Ovary (tissue), 7 donors: ENCODE measurements at regions not wholly inside any gene's neighbourhood (a gene's known extent, or its start where the extent isn't known, plus 50 kb on each side); places are given as distances from the start of the nearest gene placed in this dataset.

Source experiments
- DNase-seq, 5 donors: peaks; one replicate each; pipeline ENCODE4 v3.0.0-alpha.2; 2019 to 2020
- H3K27ac ChIP-seq, 2 donors: fragments of 200-600 bp; one replicate each; pipeline versions ENCODE4 v1.5.1 to v1.8.0; 2019 to 2022
- H3K27me3 ChIP-seq: fragments of 200-600 bp; one replicate; pipeline ENCODE4 v1.8.0; 2022
- H3K36me3 ChIP-seq: fragments of 200-600 bp; sonication (generic); one replicate; pipeline ENCODE4 v1.5.1; 2019
- H3K4me1 ChIP-seq: one replicate; pipeline ENCODE4 v1.8.1; 2013; ENCODE audit warnings: mild to moderate bottlenecking, moderate library complexity; ENCODE audit not compliant: insufficient read depth
- H3K4me3 ChIP-seq: fragments of 200-600 bp; sonication (generic); one replicate; pipeline ENCODE4 v1.5.1; 2017
- H3K9me3 ChIP-seq, 2 donors: fragments of 200-600 bp in 1 of 2; sonication (generic) in 1 of 2; one replicate each; pipeline versions ENCODE4 v1.5.1 to v1.8.1; 2013 to 2019; ENCODE audit warnings: mild to moderate bottlenecking in 1 of 2, moderate library complexity in 1 of 2
- CTCF ChIP-seq, 3 donors: fragments of 450-650 bp in 2 of 3; fragments of 200-600 bp in 1 of 3; IDR thresholded peaks; one replicate each; pipeline versions ENCODE4 v1.5.1 to v1.8.0; 2016 to 2022; ENCODE audit warnings: antibody characterized with exemption in 3 of 3, mild to moderate bottlenecking in 1 of 3
- EP300 ChIP-seq: sonication (generic); formaldehyde crosslinking; IDR thresholded peaks from one replicate; pipeline ENCODE4 v1.6.1; 2017; ENCODE audit warnings: antibody characterized with exemption
- POLR2A ChIP-seq: fragments of 450-650 bp; IDR thresholded peaks from one replicate; pipeline ENCODE4 v1.6.1; 2017; ENCODE audit warnings: antibody characterized with exemption, mild to moderate bottlenecking, moderate library complexity
- WGBS, 3 donors: extraction: QIAGEN DNeasy Blood & Tissue Kit in 1 of 3; methylation state at CpG; one replicate each; pipeline versions ENCODE4 v1.1.5 to v1.1.7; 2013 to 2017; 5-methylcytosine and 5-hydroxymethylcytosine counted together
- intact Hi-C, 4 donors: fragments of 100-400 bp; cut with DNase I; formaldehyde crosslinking; loops; one replicate each; pipeline versions ENCODE4 v1.11.0 to v1.15.1; 2022 to 2023
- donor health status: DM: no; HTN: no; CAD: no; lungs with moderate emphysema.
- donor health status: DM: no; HTN: no; CAD: no.
- donor health status: Bipolar disorder and iron deficiency.
- donor health status: DM: no; HTN: no; CAD: no.
- donor health status: DM: yes; HTN: yes; CAD: no.

GRCh38 chr3:153350420-153350819, 188.4 kb downstream of the RAP2B start:
- no peaks in the 10 kb centered on the region for H3K36me3 ChIP-seq
- no peaks in the 10 kb centered on the region for H3K4me1 ChIP-seq
- 52 to 75% (median 71%) methylated on average over 2 of the region's 2 CpGs for WGBS, 3 donors
- H3K27me3 ChIP-seq = no peaks in the 10 kb centered on the region
- no peak for DNase-seq
- H3K27ac ChIP-seq = no peak overlapping the region
- no peaks in the 10 kb centered on the region for H3K9me3 ChIP-seq
- intact Hi-C loops = no loop called here
- H3K4me3 ChIP-seq = no peak overlapping the region
- no peak for TF ChIP-seq EP300
- TF ChIP-seq POLR2A = no peak
- no peak for TF ChIP-seq CTCF (IDR thresholded peaks at IDR 0.05)

- WGBS, 3 donors = 61 to 83% (median 68%) methylated on average over 1 of the region's 1 CpG
- no peaks in the 10 kb centered on the region for H3K4me1 ChIP-seq
- no peak overlapping the region for H3K27ac ChIP-seq
- H3K36me3 ChIP-seq = no peaks in the 10 kb centered on the region
- intact Hi-C loops = no loop called here
- H3K4me3 ChIP-seq = no peak overlapping the region
- no peak for TF ChIP-seq CTCF (IDR thresholded peaks at IDR 0.05)
- no peak for TF ChIP-seq EP300
- DNase-seq = no peak
- H3K9me3 ChIP-seq = no peaks in the 10 kb centered on the region
- no peaks in the 10 kb centered on the region for H3K27me3 ChIP-seq
These were observed 192.6 kb downstream of the RAP2B start for GRCh38 chr3:153354641-153355040.

- TF ChIP-seq EP300 (no peak), POLR2A (no peak), CTCF (IDR thresholded peaks at IDR 0.05) (no peak)
- H3K36me3 ChIP-seq = no peaks in the 10 kb centered on the region
- no peak overlapping the region for H3K27ac ChIP-seq
- H3K27me3 ChIP-seq = no peaks in the 10 kb centered on the region
- WGBS, 3 donors = 84 to 93% (median 91%) methylated on average over 1 of the region's 1 CpG
- intact Hi-C loops = no loop called here
- no peak overlapping the region for H3K4me3 ChIP-seq
- DNase-seq = no peak
- H3K9me3 ChIP-seq = no peaks in the 10 kb centered on the region
- no peaks in the 10 kb centered on the region for H3K4me1 ChIP-seq
These were observed 193.5 kb downstream of the RAP2B start for GRCh38 chr3:153355559-153355958.

- no peak overlapping the region for H3K27ac ChIP-seq
- no peaks in the 10 kb centered on the region for H3K9me3 ChIP-seq
- H3K36me3 ChIP-seq = no peaks in the 10 kb centered on the region
- TF ChIP-seq CTCF (IDR thresholded peaks at IDR 0.05) (no peak), EP300 (no peak), POLR2A (no peak)
- H3K27me3 ChIP-seq = no peaks in the 10 kb centered on the region
- H3K4me1 ChIP-seq = no peaks in the 10 kb centered on the region
- intact Hi-C loops = no loop called here
- H3K4me3 ChIP-seq = no peak overlapping the region
- WGBS, 3 donors = 28 to 40% (median 37%) methylated on average over 2 of the region's 2 CpGs
- no peak for DNase-seq
These were observed 194.9 kb downstream of the RAP2B start for GRCh38 chr3:153356908-153357307.

GRCh38 chr3:153357436-153357835, 195.4 kb downstream of the RAP2B start:
- DNase-seq = no peak
- Histone ChIP-seq H3K4me3 (no peak overlapping the region), H3K27me3 (no peaks in the 10 kb centered on the region), H3K4me1 (no peaks in the 10 kb centered on the region), H3K36me3 (no peaks in the 10 kb centered on the region), H3K9me3 (no peaks in the 10 kb centered on the region), H3K27ac (no peak overlapping the region)
- intact Hi-C loops = no loop called here
- WGBS, 3 donors = 18 to 31% (median 25%) methylated on average over 2 of the region's 2 CpGs
- TF ChIP-seq CTCF (IDR thresholded peaks at IDR 0.05) (no peak), EP300 (no peak), POLR2A (no peak)
